Sciatic nerve (tissue), 2 donors: ENCODE measurements at regions not wholly inside any gene's neighbourhood (a gene's known extent, or its start where the extent isn't known, plus 50 kb on each side); places are given as distances from the start of the nearest gene placed in this dataset.

Experiments used
- ATAC-seq: fragments of 200-7000 bp; cut with Tn5 transposase; one replicate; pipeline ENCODE4 v1.9.1; 2020; ENCODE audit warnings: mild to moderate bottlenecking, moderate library complexity
- DNase-seq: peaks from one replicate; pipeline ENCODE4 v3.0.0-alpha.2; 2020; ENCODE audit warnings: low spot score
- intact Hi-C: fragments of 100-400 bp; cut with DNase I; formaldehyde crosslinking; loops from one replicate; pipeline ENCODE4 v1.14.2; 2022
- donor health status: DM: no; HTN: no; CAD: no.
- donor health status: DM: no; HTN: no; CAD: no.

- DNase-seq (no peak), ATAC-seq (no peak)
- intact Hi-C loops: no loop called here
These were observed 330.4 kb downstream of the RFC3 start for GRCh38 chr13:34148359-34148758.

GRCh38 chr13:34151885-34152284 is 333.9 kb downstream of the RFC3 start:
- ATAC-seq (no peak), DNase-seq (no peak)
- intact Hi-C loops: no loop called here

DNA sequence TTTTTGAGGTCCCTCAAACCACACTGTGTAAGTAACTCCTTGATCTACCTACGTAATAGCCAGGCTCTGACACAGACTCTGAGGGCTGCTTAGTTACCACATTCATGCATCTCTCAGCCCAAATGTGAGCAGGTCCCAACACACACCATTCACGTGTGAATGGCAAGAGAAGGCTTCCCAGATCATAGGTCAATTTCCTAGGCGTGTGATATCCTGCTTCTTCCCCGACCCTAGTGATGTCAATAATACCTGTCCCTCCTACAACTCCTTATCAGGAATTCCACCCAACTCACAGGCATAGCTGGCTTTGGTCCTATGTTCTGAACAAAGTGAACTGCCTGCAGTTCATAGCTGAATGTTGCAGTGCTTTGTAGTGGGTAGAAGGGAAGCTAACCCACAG is 334.5 kb downstream of the RFC3 start:
- intact Hi-C loops: no loop called here
- DNase-seq: no peak
- ATAC-seq: no peak

DNA sequence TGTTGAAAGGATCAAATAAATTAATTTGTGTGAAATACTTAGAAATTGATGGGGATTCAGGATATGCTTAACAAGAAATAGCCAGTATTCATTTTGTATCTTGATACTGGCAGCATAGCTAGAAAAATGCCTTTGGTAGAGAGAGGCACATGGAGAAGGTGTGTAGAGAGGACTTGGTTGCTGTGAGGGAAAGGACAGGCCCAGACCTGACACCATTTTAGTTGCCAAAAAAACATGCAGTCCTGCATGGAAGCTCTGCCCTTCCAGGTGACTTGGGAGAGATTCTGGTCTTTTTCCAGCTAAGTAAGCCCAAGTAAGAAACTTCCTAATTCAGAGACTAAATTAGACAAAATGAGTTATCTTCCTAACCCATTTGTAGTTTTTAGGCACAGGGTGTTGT is 335.0 kb downstream of the RFC3 start:
- intact Hi-C loops: no loop called here
- DNase-seq: no peak
- no peak for ATAC-seq

DNA sequence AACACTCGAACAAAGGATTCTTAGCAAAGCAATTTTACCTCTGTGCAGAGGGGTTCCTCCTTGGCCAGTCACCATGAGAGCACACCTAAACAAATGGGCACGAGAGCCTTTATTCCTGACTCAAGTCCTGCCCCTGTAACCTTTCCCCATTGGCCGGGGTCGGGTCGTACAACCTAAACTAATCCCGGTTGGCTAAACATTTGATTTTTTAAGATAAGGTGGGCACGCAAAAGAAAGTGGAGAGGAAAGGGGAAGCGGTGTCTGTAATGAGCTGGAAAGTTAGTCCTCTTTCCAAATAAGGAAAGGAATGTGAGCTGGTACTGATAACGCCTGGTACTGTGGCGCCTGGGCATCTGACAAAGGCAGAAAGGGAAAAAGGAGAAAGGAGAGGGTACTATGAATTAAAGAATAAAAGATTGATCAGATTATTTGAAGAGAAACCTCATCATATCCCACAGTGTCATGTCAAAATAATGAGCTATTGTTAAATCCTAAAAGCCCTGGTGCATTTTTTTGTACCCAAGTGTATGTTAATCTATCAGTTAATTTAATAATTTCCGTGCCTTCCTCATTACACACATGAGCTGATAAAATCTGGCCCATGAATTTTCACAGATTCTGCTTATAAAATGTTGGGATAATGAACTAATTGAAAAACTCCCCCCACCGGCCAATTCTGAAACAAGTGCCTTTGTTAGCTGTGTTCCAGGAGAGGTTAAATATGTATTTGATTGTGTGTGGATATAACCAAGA is 335.7 kb downstream of the RFC3 start:
- ATAC-seq: no peak
- DNase-seq: no peak
- intact Hi-C loops: no loop called here

DNA sequence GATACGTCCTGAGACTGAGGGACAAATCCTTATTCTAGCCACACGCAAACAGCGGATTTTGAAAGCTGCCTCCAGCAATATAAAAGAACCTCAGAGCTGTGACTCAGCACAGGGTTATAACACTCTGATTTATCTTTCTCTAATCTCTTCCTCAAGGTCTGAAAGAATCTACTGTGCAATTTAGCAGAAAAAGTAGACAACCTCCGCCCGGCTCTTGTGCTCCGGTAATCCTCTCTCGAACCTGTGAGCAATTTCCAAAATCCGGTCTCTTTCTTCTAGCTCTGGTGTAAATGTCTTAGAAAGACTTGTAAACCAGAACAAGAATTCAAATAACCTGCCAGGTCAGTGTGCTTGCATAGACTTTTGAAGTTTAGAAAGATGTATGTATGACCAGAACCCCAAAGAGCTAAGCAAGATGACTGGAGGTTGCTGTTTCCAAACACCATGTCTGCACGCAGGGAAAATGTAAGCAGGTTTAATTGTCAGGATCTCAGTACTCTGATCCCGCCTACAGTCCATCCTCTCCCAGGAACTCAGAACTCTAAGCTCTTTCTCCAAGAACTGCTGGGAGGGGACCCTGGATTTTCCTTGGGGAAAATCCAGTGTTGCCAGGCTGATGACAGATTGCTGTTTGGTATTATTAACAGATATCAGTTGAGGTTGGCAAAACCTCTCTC is 338.1 kb downstream of the RFC3 start:
- intact Hi-C loops: no loop called here
- no peak for ATAC-seq
- DNase-seq: no peak

- peak; percentile 64 for DNase-seq
- peak; percentile 96 for ATAC-seq
- intact Hi-C loops: no loop called here
These were observed 339.0 kb downstream of the RFC3 start for GRCh38 chr13:34156841-34157365.

DNA sequence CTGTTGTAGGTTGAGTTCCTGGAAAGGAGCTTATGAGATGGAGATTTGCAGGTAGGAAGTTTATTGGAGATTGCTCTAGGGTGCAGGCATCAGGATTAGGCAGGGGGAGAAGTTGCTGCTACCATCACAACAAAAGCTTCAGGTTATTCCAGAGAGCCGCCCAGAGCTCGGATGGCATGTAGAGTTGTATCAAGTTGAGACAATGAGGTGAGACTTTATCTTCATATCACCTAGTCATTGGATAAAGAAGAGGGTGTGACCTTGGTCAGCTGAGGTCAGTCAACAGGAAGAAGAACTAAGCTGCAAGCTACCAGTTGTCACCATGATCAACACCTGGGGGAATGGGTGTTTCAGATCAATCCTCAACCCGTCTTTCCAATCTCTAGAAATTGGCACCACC is 342.0 kb downstream of the RFC3 start:
- intact Hi-C loops: no loop called here
- ATAC-seq: no peak
- no peak for DNase-seq

GRCh38 chr13:34161931-34162543 is 344.1 kb downstream of the RFC3 start:
- DNase-seq (no peak), ATAC-seq (peak; percentile 59)
- intact Hi-C loops: no loop called here

DNA sequence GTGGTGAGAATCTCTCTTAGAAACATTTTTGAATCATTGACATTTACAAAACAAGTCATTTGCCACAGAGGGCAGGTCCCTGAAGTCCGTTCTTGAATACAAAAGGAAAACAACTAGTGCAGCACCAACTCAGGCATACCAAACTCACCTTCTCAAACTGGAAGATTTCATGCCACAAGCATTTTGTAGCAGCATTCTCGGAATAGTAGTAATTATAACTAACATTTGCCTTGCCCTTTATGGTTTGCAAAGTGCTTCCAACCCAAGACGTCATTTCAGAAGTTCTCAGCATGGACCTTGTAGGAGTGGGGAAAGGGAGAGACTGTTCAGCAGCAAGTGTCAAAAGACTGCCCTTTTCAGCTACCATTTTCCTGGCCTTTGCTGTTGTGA is 344.6 kb downstream of the RFC3 start:
- ATAC-seq: peak; percentile 70
- DNase-seq: no peak
- intact Hi-C loops: no loop called here

DNA sequence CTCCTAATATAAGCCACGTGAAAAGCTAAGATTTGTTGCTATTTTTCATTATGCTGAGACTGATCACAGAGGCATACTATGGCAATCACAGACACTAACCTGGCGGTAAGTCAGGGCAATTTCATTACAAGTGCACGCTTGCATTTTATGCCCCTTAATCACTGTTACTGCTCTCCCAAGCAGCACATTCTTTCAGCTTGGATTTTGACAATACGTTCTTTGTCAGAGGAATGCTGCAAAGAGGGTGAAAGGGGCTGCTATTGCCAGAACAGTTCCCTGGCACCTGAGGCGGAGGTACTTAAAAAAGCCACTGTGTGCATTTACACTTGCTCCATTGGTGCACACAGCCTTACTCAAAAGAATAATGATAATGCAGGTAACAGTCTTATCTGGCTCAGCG is 346.6 kb downstream of the RFC3 start:
- intact Hi-C loops: no loop called here

GRCh38 chr13:34165158-34165557 is 347.2 kb downstream of the RFC3 start:
- DNase-seq (no peak), ATAC-seq (no peak)
- intact Hi-C loops: no loop called here

More for the DNA sequence above, 346.6 kb downstream of the RFC3 start:
- no peak for ATAC-seq
- DNase-seq: no peak

- intact Hi-C loops: no loop called here
- DNase-seq (no peak), ATAC-seq (no peak)
These were observed 348.5 kb downstream of the RFC3 start for GRCh38 chr13:34166406-34166805.

GRCh38 chr13:34167347-34167746 is 349.4 kb downstream of the RFC3 start:
- intact Hi-C loops: no loop called here
- no peak for ATAC-seq
- no peak for DNase-seq

DNA sequence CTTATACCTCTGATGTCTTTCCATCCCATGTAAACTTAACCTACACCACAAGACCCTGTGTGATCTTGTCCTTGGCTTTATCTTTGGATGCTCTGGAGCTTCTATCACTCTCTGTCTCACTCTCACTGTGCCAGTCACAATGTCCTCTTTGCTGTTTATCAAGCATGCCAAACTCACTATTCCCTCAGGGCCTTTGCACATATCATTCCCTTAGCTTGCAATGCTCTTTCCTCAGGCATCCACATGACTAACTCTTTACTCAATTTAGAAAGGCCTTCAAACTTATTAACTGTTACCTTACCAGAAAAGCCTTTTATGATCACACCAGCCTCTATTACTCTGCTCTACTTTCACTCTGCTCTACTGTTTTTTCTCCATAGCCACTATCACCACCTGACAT is 354.1 kb downstream of the RFC3 start:
- no peak for ATAC-seq
- no peak for DNase-seq
- intact Hi-C loops: no loop called here

- no peak for ATAC-seq
- intact Hi-C loops: no loop called here
- no peak for DNase-seq
These were observed 356.8 kb downstream of the RFC3 start for GRCh38 chr13:34174671-34175145.

DNA sequence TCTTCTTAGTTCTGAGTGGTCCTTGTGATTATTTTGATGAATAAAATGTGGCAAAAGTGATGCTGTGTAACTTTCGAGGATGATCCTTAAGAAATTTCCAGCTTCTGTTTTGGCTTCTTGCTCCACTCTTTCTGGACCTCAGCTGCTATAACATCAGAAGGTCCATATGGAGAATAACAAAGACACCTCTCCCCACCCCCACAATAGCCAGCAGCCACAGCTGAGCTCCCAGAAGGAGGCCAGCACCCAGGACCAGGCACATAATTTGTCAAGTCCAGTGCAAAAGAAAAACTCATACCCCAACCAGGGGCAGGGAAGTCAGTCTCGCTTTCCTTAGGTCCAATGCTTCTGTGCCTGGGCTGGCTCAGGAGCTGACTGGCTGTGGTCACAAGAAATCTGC is 357.6 kb downstream of the RFC3 start:
- DNase-seq (no peak), ATAC-seq (no peak)
- intact Hi-C loops: no loop called here

- DNase-seq (no peak), ATAC-seq (no peak)
- intact Hi-C loops: no loop called here
These were observed 358.7 kb downstream of the RFC3 start for GRCh38 chr13:34176633-34177032.

DNA sequence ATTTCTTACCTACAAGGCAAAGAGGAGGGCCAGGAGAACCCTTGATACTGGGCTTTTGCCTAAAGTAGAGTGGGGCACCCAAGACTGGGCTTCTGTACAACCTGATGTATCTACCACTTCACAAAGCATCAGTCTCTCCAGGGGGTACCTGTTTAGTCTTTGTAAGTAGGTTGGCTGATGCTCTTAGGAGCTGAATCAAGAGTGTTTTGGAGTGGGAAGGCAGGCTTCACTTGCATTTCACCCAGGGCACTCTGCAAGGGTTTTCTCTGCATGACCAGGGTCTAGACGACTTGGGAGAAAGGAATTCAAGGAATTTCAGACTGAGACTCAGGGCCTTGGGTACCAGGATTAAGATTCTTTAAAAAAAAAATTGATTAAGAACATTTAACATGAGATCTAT is 361.5 kb downstream of the RFC3 start:
- intact Hi-C loops: no loop called here
- DNase-seq (no peak), ATAC-seq (no peak)

- intact Hi-C loops: no loop called here
- DNase-seq (no peak), ATAC-seq (no peak)
These were observed 362.0 kb downstream of the RFC3 start for GRCh38 chr13:34179927-34180326.
